ENCODE measurements at regions not wholly inside any gene's neighbourhood (a gene's known extent, or its start where the extent isn't known, plus 50 kb on each side); places are given as distances from the start of the nearest gene placed in this dataset.
"Not testable (repeated sequence)": the region's sequence is repeated elsewhere in the genome, so short reads cannot be mapped to it uniquely, and the experiment has no call there.

GRCh38 chr7:34401776-34402175, 256.2 kb upstream of the NPSR1 start:
- no peak for DNase-seq

GRCh38 chr7:34406848-34407530, 251.0 kb upstream of the NPSR1 start:
- no peak for DNase-seq

- no peak for DNase-seq
Measured at GRCh38 chr7:34407586-34407985, 250.4 kb upstream of the NPSR1 start.

- no peak for DNase-seq
Measured at GRCh38 chr7:34417781-34418180, 240.2 kb upstream of the NPSR1 start.

GRCh38 chr7:34421526-34421925, 236.5 kb upstream of the NPSR1 start:
- no peak for DNase-seq

- DNase-seq = no peak
Measured at GRCh38 chr7:34425194-34425593, 232.8 kb upstream of the NPSR1 start.

GRCh38 chr7:34425631-34426384, 232.2 kb upstream of the NPSR1 start:
- no peak for DNase-seq

- no peak for DNase-seq
Measured at GRCh38 chr7:34430456-34430855, 227.6 kb upstream of the NPSR1 start.

- DNase-seq = no peak
Measured at GRCh38 chr7:34438436-34438835, 219.6 kb upstream of the NPSR1 start.

- DNase-seq = no peak
Measured at GRCh38 chr7:34445653-34446052, 212.4 kb upstream of the NPSR1 start.

GRCh38 chr7:34448531-34448930, 209.5 kb upstream of the NPSR1 start:
- not testable (repeated sequence) for DNase-seq

GRCh38 chr7:34449765-34450164, 208.3 kb upstream of the NPSR1 start:
- DNase-seq = no peak

GRCh38 chr7:34451183-34451582, 206.8 kb upstream of the NPSR1 start:
- no peak for DNase-seq

GRCh38 chr7:34451923-34452322, 206.1 kb upstream of the NPSR1 start:
- DNase-seq = no peak

GRCh38 chr7:34452363-34452762, 205.7 kb upstream of the NPSR1 start:
- DNase-seq = no peak

GRCh38 chr7:34453150-34453549, 204.9 kb upstream of the NPSR1 start:
- DNase-seq = no peak

- no peak for DNase-seq
Measured at GRCh38 chr7:34454381-34454780, 203.6 kb upstream of the NPSR1 start.

- no peak for DNase-seq
Measured at GRCh38 chr7:34457329-34457728, 200.7 kb upstream of the NPSR1 start.

GRCh38 chr7:34463830-34464229, 194.2 kb upstream of the NPSR1 start:
- no peak for DNase-seq

GRCh38 chr7:34471844-34472243, 186.2 kb upstream of the NPSR1 start:
- DNase-seq = no peak

GRCh38 chr7:34486371-34486770, 171.6 kb upstream of the NPSR1 start:
- no peak for DNase-seq

GRCh38 chr7:34487391-34488115, 170.5 kb upstream of the NPSR1 start:
- DNase-seq = no peak

- no peak for DNase-seq
Measured at GRCh38 chr7:34488766-34489165, 169.3 kb upstream of the NPSR1 start.

GRCh38 chr7:34491899-34492298, 166.1 kb upstream of the NPSR1 start:
- DNase-seq = no peak

All from activated naive CD4-positive, alpha-beta T cell (primary cell).